Brain pericyte (primary cell): ENCODE measurements at regions not wholly inside any gene's neighbourhood (a gene's known extent, or its start where the extent isn't known, plus 50 kb on each side); places are given as distances from the start of the nearest gene placed in this dataset.
"Not testable (repeated sequence)": the region's sequence is repeated elsewhere in the genome, so short reads cannot be mapped to it uniquely, and the experiment has no call there.

ENCODE experiments used
- DNase-seq: peaks from one replicate; pipeline ENCODE4 v3.0.0-alpha.2; 2012; ENCODE audit warnings: low read depth, low spot score

DNA sequence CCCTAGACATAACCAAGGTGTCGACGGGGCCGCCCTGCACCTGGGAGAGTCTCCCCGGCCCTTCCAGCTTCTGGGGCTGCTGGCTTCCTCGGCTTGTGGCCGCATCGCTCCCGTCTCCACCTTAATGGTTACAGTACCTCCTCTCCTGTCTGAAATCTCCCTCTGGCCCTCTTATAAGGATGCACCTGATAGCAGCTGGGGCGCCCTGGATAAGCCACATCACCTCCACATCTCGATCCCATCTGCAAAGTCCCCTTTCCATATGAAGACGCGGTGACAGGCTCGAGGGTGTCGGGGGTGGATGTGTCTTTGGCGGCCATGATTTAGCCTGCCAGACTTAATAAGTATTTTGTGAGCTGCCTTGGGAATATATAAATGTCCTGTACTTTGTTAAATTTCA, 169.0 kb downstream of the NPIPB11 start:
- not testable (repeated sequence) for DNase-seq

DNA sequence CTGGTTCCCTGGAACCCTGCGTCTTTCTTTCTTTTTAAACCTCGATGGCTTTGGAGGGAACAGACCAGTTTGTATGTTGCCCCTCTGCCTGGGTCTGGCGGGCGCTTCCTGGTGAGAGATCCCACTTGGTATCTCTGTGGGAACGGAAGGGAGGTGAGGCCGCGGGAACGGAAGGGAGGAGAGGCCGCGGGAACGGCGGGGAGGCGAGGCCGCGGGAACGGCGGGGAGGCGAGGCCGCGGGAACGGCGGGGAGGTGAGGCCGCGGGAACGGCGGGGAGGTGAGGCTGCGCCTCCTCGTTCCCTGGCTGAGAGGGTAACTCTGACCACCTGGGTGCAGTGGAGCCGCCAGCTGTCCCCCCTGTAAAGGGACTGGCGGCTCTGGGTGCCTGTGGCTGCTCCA, 169.5 kb downstream of the NPIPB11 start:
- DNase-seq = not testable (repeated sequence)

DNA sequence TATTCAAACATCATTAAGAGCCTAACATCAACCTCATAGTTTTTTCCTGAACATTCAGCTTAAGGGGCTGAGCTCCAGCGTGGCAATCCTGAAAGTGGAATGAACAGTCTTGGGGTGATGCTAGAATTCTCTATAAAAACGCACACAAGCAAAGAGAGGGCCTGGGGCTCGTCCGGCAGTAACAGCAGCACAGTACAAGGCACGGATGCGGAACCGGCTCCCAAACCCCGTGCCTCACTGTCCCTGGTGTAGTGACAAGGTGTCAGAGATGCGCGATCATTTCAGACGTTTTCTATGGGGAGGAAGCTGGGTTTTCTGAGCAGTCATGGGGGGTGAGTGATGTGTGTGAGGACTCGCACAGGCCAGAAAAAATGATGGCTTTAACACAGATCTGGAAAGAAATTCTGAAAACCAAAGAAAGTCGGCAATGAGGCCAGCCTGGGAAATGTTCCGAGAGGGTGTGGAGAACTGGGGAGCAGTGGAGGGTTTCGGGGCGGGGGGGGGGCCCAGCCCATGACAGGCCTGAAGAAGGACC, 170.6 kb downstream of the NPIPB11 start:
- DNase-seq = not testable (repeated sequence)

DNA sequence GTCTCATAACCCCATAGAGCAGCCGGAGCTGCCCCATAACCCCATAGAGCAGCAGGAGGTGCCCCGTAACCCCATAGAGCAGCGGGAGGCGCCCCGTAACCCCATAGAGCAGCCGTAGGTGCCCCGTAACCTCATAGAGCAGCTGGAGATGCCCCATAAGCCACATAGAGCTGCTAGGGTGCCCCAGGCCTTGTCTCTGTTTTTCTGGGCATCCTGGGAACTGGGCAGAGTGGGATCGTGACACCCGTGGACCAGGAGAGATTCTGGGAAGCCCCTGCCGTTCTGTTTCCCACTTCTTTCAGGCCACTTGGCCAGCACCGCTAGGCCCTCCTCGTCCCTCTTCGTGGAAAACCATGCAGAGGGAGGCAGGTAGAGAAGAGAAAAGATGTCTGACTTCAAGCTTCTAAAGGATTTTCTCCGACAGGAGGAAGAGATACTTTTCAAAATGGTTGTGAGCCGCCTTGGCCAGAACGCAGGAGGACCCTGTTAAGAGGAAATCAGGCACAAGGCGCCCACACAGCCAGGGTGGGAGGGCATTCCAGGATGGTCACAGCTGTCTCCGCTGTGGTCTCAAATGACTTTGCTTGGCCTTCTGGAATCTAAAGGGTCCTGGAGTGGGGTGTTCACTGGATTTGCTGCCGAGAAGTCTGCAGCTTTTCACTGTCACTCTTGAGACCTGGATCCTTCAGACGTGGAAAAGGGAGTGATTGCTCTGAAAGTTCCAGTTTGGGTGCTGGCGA, 171.8 kb downstream of the NPIPB11 start:
- DNase-seq = not testable (repeated sequence)

DNA sequence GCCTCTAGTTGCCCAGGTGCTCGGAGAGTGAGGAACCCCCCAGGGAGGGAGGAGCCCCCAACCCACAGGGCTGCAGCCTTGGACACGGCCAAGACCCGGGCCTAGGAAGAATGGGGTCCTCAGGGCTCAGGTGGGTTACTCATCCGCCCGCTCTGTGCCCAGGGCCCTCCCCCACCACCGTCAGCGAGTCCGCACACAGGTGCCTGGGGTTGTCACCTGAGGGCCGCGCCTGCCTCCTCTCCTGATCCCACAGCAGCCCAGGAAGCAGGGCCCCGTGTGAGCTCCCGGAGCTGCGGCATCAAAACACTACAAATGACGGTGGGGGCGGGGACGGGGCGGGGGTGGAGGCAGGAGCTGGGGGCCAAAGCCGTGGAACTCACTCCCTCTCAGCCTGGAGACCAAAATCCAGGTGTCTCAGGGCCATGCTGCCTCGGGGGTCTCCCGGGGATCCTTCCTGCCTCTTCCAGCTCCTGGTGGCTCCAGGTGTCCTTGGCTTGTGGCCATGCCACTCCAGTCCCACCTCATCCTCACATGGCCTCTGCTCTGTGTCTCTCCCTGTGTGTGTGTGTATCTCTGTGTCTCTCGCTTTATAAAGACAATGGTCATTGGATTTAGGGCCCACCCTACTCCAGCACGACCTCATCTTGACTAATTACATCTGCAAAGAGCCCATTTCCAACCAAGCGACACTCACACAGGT, 172.7 kb downstream of the NPIPB11 start:
- DNase-seq = not testable (repeated sequence)

DNA sequence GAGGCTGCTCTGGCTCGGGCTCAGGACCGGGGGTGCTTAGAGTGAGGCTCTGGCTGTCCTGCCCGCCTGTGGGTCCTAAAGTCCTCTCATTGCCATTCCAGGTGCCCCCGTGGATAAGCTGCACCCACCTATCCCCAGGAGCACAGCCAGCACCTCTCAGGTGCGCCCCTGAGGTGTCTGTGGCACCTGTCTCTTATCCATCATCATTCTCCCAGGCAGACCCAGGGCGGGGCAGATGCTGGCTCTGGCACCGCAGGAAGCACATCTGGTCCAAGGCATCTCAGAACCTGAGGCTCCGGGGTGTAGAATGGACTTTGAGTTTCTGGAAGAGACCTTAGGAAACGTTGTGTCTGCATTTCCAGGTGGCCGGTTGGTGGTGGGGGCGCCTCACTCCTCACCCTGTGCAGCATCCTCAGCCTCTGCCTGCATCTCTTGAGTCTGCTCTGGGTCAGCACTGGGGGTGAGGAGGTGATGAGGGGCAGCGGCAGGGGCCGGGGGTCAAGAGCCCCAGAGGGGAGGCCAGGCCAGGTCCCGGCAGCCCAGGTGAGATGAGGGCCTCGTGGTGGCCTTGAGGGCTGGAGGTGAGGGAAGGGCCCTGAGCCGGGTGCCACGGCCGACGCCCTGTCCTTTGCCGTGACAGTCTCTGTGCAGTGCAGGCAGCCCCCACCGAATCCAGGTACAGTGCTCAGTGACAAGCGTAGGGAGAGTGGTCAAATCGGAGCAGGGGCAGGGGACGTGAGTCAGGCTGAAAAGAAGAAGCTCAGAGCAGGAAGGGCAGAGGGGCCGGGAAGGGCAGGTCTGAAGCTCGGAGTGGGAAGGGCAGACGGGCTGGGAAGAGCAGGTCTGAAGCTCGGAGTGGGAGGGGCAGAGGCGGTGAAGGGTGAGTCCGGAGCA, 173.5 kb downstream of the NPIPB11 start:
- DNase-seq = no peak

DNA sequence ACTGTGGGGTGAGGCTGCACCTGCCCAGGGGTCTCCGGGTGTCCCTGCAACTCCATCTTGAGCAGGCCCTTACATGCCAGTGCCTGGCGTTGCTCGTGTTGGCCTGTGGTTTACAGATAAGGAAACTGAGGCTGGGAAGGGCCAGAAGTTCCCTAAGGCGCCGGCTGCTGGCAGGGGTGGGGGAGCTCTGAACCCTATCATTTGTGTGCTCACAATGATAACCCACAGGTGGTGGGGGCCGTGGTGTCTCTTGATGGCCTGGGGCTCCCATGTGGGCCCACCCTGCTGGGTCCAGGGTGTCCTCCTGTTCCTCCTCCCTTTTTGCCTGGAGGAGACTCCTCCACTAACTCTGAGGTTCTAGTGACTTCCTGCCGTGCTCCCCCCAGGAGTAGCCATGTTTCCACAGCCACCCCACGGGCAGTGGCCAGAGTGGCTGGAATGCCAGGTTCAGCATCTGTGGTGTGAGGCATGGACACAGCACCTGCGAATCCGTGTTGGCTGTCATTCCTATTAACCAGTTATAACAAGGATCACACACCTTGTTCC, 174.3 kb downstream of the NPIPB11 start:
- not testable (repeated sequence) for DNase-seq

DNA sequence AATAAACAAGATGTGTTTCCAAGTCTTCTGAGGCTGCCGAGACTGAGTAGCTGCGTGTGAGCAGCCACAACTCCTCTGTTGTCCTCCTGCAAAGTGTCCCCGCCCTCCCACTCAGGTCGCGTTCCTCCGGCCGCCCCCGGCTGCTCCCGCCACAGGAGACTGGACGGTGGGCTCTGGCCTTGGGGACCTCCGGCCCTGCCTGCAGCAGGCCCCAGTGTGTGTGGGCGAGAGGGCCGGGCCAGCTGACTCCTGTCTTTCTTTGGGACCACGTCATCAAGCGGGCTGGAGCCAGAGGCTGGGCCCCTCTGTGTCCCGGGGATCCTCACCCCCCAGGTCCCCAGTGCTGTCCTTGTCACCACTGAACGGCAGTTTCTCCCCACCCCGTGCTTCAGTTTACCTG, 175.3 kb downstream of the NPIPB11 start:
- DNase-seq = no peak

DNA sequence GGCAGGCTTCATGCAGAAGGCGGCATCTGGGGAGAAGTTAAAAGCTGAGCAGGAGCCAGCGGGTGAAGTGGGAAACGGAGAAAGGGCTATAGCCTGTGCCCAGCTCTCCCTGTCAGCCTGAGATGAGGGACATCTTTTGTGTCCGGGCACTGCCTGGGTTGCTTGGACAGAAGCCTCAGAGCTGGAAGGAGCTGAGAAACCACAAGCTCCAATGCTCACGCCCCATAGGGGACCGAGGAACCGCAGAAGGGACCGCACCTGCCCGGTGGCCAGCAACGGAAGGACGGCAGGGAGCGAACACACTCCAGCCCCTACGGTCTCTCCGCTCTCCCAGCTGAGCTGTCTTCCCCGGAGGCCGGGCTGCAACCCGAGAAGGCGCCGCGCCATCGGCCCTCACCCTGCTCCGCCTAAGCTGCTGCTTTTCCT, 175.8 kb downstream of the NPIPB11 start:
- no peak for DNase-seq

DNA sequence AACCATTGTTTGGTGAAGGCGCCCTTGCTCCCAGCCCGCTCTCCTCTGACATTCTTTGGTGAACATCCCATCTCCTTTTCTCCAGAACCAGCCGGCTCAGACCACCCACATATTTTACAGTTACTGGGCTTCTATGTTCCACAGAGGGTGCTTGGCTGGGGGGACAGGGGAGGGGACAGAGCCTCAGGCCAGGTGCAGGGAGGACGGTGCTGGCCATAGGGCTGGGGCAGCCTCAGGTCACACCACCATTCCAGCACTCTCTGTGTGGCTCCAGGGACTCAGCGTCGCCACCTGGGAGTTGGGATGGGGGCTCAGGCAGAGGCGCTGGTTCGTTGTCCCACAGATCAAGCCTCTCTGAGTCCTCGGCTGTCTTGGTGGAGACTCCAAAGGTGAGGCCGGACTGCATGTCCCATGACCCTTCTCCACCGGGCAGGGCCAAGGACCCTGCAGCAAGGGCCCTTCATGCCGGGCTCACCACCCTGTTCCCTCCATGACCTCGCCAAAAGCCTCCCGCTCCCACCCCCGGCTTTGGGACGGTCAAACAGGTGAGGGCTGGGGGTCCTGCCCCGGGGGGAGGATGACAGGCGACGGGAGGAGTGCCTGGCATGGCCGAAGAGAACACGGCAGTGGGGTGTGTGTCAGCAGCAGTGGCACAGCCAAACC, 176.4 kb downstream of the NPIPB11 start:
- not testable (repeated sequence) for DNase-seq

DNA sequence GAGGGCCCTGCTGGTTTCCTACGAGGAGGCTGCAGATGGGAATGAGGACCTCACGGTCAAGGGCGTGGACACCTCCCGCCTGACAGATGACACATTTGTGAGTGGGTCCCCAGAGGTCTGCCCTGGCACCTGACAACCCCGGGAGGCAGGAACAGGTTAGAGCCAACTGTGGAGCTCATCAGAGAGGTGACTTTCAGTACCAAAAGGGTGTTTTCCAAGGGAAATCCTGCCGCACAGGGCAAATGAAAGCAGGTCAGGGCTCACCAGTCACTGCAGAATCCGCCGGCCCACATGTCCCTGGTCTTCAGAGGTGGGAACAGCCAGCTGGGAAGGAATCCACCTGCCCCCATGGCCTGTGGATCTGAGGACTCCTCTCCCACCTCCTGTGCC, 176.9 kb downstream of the NPIPB11 start:
- not testable (repeated sequence) for DNase-seq

DNA sequence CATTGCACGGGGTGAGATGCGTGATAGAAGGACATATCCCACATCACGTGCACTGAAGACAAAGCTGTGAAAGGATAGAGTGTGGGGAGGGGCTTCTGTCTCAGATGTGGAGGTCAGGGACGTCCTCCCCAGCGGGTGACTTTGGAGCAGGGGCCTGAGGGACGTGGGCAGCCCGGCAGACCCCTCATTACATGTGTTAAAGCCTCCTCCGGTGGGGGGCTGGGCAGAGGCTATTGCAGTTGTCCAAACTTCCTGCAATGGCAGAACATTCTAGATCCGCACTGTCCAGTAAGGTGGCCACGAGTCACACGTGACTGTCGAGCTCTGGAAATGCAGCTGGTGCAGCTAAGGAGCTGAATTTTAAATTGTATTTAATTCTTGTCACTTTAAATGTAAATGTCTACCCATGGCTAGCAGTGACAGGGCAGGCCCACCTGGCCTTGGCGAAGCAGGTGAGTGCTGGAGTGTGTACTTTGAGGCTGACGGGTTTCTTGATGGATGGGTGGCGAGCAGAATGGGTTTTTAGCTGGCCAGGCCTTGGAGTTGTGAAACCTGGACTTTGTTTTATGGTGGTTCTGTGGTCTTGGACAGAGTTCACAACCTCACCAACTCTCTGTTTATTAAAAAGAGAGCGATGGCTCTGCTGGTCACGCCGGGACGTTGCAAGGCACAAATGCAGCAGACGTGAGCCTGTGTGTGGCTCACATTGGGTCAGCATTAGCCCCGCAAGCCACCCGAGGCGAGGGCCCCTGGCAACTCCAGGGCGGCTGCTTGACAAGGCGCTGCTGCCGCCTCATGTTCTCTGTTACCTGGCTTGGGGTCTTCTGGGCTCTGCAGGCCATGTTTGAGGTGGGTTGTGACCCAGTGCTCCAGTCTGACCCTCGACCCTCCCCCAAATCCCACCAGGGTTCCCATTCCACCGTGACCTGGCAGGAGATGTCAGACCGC, 177.6 kb downstream of the NPIPB11 start:
- not testable (repeated sequence) for DNase-seq

DNA sequence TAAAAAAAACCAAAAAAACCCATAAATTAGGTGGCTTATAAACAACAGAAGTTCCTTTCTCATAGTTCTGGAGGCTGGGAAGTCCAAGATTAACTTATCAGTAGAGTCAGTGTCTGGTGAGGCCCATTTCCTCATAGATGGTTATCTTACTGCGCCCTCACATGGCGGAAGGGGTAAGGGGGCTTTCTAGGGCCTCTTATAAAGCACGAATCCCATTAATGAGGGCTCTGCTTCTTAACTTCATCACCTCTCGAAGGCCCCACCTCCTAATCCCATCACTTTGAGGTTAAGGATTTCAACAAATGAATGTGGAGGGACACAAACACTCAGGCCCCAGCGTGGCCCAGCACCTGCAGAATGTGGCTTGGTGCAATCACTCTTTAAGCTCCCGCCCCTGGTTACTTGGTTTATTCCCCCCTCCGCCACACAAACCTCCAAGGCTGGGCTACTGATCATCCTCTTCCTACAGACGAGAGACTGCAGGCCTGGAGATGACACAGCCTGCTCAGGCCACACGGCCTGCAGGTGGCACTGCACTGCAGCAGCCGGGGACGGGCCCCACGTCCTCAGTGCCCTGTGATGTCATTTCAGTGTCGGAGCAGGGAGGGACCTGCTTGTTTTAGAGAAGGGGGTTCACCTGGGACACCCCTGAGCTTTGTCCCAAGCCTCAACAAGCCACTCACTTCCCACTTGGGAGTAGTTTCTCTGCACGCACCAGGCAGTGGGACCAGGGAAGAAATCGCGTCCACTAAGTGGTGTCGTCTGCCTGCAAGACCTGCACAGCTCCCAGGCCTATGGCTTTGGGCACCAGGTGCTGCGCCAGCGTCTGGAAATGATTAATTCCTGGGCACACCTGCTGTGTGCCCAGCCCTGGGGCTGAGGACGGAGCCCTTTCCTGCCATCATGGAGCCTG, 178.5 kb downstream of the NPIPB11 start:
- DNase-seq = not testable (repeated sequence)

DNA sequence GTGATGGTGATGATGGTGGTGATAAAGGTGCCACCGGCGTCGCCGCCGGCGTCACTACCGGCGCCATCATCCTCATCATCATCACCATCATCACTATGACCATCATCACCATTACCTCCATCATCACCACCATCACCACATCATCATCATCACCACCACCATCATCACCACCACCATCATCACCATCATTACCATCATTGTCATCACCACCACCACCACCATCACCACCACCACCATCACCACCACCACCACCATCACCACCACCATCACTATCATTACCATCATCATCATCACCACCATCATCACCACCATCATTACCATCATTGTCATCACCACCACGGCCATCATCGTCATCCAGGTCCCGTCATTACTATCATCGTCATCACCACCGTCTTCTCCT, 179.7 kb downstream of the NPIPB11 start:
- DNase-seq = no peak

DNA sequence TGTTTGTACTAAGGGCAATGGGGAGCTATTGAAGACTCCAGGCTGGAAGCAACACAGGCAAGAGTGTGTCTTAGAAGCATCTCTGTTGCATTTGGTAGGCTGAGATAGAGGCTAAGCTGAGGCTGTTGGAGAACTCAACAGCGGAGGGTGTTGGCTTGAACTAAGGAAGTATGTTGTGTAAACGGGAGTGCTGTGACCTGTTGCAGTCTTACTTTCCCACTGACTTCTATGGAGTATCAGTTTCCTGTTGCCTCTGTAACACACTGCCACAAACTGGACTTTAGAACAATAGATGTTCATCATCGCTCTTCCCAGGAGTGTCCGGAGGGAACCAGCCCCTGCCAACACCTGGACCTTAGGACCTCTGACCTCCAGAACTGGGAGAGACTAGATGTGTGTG, 181.8 kb downstream of the NPIPB11 start:
- not testable (repeated sequence) for DNase-seq

DNA sequence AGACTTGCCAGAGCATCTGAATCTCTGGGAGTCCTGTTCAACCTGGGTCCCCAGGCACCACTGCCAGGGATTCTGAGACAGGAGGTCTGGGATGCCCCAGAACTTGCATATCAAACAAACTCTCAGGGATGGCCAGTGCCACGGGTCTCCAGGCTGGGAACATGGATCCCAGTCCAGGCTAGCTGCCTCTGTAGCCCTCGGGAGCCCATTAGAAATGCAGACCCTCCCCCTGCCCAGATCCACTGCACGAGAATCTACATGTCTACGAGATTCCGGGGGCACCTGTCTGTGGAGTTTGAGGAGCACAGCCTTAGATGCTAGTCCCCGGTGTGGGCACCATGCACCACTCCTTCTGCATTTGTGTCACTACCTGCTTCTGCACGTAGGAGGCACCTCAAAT, 183.9 kb downstream of the NPIPB11 start:
- not testable (repeated sequence) for DNase-seq

DNA sequence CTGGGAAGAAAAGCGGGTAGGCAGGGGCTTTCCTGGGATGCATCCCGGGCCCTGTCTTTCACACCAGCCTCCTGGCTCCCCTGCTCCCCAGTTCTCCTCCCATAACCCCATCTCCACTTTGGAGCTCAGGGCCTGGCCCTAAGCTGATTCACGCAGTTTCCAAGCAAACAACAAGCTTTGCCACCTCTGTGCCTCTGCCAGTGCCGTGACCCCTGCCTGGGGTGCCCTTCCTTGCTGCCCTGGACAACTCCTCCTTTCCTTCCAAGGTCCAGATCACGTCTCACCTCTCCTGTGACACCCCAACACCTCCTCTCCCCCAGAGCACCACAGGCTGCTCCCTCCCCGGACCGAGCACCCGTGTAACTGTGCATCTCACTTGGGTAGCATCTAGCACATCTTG, 184.5 kb downstream of the NPIPB11 start:
- not testable (repeated sequence) for DNase-seq

DNA sequence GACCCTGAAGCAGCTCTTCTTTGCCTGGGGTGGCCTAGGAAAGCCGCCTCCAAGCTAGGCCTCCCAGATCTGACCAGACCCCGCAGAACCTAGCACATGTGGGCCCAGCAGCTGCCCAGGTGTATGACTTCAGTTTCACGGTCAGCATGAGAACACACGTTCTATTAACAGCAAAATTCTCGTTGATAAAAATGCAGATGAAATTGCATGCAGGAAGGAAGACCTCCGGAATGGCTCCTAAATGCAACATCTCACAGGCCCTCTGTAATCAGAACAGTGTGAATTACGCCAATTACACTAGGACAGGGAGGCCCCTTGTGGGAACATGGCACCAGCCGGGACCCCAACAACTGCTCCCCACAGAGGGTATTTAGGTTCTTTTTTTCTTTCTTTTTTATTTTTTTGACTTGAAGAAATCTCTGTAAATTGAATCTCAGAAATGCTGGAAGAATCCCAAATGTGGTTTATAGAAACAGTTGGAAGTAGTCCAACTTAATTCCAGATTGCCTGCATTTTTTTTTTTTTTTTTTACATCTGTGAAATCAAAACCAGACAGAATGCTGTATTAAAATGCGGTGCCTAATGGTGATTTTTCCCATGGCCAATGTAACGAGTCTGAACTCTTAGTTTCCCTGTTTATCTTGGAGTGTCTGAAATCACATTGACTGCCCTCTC, 185.1 kb downstream of the NPIPB11 start:
- peak; percentile 70 for DNase-seq
